Ishikawa (cell line): ENCODE measurements at regions not wholly inside any gene's neighbourhood (a gene's known extent, or its start where the extent isn't known, plus 50 kb on each side); places are given as distances from the start of the nearest gene placed in this dataset.

ENCODE experiments used
- CEBPB ChIP-seq: IDR thresholded peaks from 2 replicates; pipeline ENCODE4 v1.6.1; 2012
- CREB1 ChIP-seq: IDR thresholded peaks from 2 replicates; pipeline ENCODE4 v1.6.1; 2012; ENCODE audit warnings: low read depth
- EGR1 ChIP-seq: IDR thresholded peaks from 2 replicates; pipeline ENCODE4 v1.6.1; 2012
- EP300 ChIP-seq: IDR thresholded peaks from 2 replicates; pipeline ENCODE4 v1.6.1; 2012; ENCODE audit warnings: borderline replicate concordance
- FOXM1 ChIP-seq: IDR thresholded peaks from 2 replicates; pipeline ENCODE4 v1.6.1; 2012; ENCODE audit warnings: low read depth, borderline replicate concordance
- NFIC ChIP-seq: IDR thresholded peaks from 2 replicates; pipeline ENCODE4 v1.6.1; 2012
- RAD21 ChIP-seq: IDR thresholded peaks from 2 replicates; pipeline ENCODE4 v1.6.1; 2012; ENCODE audit warnings: low read depth
- TAF1 ChIP-seq: IDR thresholded peaks from 2 replicates; pipeline ENCODE4 v1.6.1; 2012; ENCODE audit warnings: low read depth, mild to moderate bottlenecking
- TCF12 ChIP-seq: IDR thresholded peaks from 2 replicates; pipeline ENCODE4 v1.6.1; 2012; ENCODE audit warnings: low read depth
- TEAD4 ChIP-seq: IDR thresholded peaks from 2 replicates; pipeline ENCODE4 v1.6.1; 2012
- YY1 ChIP-seq: IDR thresholded peaks from 2 replicates; pipeline ENCODE4 v1.6.1; 2012; ENCODE audit warnings: low read depth
- ZBTB7A ChIP-seq: IDR thresholded peaks from 2 replicates; pipeline ENCODE4 v1.6.1; 2012; ENCODE audit warnings: low read depth
- TF ChIP-seq, protein P1 (sequence below): IDR thresholded peaks from 2 replicates; pipeline ENCODE4 v1.6.1; 2012
- TF ChIP-seq, protein P2 (sequence below): IDR thresholded peaks from 2 replicates; pipeline ENCODE4 v1.6.1; 2012; ENCODE audit warnings: low read depth, mild to moderate bottlenecking
- TF ChIP-seq, protein P3 (sequence below): IDR thresholded peaks from 2 replicates; pipeline ENCODE4 v1.6.1; 2012

DNA sequence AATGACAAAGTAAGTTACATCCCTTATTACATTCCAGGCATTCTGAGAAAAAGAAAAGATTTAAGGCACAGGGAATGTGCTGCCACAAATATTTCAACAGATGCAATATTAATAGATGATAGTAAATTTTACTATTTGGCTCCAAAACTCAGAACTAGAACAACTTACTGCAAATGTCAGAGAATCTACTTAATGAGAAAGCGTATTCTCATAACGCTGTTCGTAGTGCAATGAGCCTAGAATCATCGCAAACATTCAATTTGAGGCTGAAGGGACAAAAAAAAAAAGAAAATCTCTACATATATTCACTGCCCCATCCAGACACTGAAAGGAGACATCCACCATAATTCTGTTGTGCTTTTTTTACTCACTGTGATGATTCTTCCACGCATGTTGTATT, 272.1 kb upstream of the DOK6 start:
- no peak for TF ChIP-seq FOXM1
- no peak for TF ChIP-seq TAF1
- no peak for TF ChIP-seq TEAD4
- no peak for TF ChIP-seq EGR1
- no peak for TF ChIP-seq CEBPB
- TF ChIP-seq, protein P1, sequence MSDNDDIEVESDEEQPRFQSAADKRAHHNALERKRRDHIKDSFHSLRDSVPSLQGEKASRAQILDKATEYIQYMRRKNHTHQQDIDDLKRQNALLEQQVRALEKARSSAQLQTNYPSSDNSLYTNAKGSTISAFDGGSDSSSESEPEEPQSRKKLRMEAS = no peak
- no peak for TF ChIP-seq ZBTB7A
- TF ChIP-seq, protein P2, sequence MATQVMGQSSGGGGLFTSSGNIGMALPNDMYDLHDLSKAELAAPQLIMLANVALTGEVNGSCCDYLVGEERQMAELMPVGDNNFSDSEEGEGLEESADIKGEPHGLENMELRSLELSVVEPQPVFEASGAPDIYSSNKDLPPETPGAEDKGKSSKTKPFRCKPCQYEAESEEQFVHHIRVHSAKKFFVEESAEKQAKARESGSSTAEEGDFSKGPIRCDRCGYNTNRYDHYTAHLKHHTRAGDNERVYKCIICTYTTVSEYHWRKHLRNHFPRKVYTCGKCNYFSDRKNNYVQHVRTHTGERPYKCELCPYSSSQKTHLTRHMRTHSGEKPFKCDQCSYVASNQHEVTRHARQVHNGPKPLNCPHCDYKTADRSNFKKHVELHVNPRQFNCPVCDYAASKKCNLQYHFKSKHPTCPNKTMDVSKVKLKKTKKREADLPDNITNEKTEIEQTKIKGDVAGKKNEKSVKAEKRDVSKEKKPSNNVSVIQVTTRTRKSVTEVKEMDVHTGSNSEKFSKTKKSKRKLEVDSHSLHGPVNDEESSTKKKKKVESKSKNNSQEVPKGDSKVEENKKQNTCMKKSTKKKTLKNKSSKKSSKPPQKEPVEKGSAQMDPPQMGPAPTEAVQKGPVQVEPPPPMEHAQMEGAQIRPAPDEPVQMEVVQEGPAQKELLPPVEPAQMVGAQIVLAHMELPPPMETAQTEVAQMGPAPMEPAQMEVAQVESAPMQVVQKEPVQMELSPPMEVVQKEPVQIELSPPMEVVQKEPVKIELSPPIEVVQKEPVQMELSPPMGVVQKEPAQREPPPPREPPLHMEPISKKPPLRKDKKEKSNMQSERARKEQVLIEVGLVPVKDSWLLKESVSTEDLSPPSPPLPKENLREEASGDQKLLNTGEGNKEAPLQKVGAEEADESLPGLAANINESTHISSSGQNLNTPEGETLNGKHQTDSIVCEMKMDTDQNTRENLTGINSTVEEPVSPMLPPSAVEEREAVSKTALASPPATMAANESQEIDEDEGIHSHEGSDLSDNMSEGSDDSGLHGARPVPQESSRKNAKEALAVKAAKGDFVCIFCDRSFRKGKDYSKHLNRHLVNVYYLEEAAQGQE = no peak

DNA sequence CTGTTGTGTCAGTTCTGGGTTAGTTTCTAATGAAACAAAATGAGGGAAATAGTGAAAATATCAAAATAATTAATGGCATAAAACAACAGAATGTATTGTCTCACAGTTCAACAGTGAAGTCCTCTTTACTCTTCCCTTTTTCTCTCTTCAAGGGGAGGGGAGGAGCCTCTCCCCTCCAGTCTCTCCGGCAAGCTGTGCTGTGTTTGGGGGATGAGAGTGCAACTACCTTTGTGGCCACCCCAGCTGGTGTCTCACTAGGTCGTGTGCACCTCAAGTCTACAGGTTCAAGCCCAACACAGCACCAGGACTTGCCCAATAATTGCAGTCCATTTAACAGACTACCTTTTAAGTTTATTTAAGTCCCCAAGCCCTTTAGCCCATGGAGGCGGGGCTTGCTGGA, 271.7 kb upstream of the DOK6 start:
- TF ChIP-seq NFIC (no peak), EP300 (no peak), RAD21 (no peak), EGR1 (no peak), TAF1 (no peak), TCF12 (no peak), FOXM1 (no peak), CEBPB (no peak), ZBTB7A (no peak), TEAD4 (no peak), CREB1 (no peak), YY1 (no peak)
- TF ChIP-seq, protein P1 = no peak
- TF ChIP-seq, protein P2 = no peak
- TF ChIP-seq, protein P3, sequence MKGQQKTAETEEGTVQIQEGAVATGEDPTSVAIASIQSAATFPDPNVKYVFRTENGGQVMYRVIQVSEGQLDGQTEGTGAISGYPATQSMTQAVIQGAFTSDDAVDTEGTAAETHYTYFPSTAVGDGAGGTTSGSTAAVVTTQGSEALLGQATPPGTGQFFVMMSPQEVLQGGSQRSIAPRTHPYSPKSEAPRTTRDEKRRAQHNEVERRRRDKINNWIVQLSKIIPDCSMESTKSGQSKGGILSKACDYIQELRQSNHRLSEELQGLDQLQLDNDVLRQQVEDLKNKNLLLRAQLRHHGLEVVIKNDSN = no peak

DNA sequence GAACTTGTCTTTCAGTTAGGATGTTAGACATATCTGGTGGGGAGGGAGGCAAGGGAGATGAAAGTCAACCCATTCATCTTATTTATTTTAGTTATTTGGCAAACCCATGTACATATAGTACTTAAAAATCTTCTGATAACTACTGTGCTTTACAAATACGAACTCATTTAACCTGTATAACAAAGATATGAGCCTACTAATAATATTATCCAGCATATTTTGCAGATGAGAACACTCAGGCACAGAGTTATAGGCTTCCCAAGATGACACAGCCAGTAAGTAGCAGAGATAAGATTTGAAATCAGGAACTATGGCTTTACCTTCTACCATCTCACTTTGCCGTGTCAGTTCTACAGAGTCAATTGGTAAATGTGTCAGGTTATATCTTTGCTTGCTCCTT, 262.6 kb upstream of the DOK6 start:
- TF ChIP-seq YY1 (no peak), NFIC (no peak), EP300 (no peak), EGR1 (no peak), CEBPB (no peak), FOXM1 (no peak), ZBTB7A (no peak), TEAD4 (no peak), CREB1 (no peak), TCF12 (no peak), RAD21 (no peak), TAF1 (no peak)
- TF ChIP-seq, protein P2 = no peak
- TF ChIP-seq, protein P1 = no peak
- TF ChIP-seq, protein P3 = no peak

DNA sequence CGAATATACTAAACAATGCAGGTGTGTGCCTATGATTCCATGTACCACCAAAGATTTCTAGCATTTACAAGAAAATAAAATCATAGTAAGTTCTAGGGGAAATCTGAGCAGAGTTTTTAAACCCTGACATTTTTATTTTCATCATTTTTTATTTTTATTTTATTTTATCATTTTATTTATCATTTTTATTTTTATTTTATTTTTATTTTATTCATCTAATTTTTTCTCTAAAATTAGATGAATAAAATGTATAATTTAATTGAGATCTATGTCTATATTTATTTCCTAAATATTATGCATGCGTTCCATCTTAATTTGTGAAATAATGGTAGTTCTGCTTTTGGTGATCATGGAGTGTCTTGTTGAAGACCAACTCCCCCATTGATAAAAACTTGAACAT, 257.6 kb upstream of the DOK6 start:
- TF ChIP-seq FOXM1 (no peak), NFIC (no peak), ZBTB7A (no peak), CREB1 (no peak), EGR1 (no peak), YY1 (no peak), EP300 (no peak), TCF12 (no peak), TAF1 (no peak), TEAD4 (no peak), CEBPB (no peak), RAD21 (no peak)
- TF ChIP-seq, protein P1 = no peak
- TF ChIP-seq, protein P2 = no peak
- TF ChIP-seq, protein P3 = no peak
